GM13976 (cell line): ENCODE measurements at regions not wholly inside any gene's neighbourhood (a gene's known extent, or its start where the extent isn't known, plus 50 kb on each side); places are given as distances from the start of the nearest gene placed in this dataset.

ENCODE experiments used
- DNase-seq: peaks from one replicate; pipeline ENCODE4 v3.0.0; 2012; ENCODE audit warnings: low spot score
- in situ Hi-C: fragments of 300-500 bp; cut with MboI; formaldehyde crosslinking; loops from one replicate; pipeline ENCODE4 v1.12.0; 2022; ENCODE audit warnings: low sequenced_read_pairs, mixed read lengths, inconsistent platforms; ENCODE audit not compliant: unreplicated experiment
- TF ChIP-seq, protein P1 (sequence below): IDR thresholded peaks from 2 replicates; pipeline ENCODE4 v1.5.1; 2012; ENCODE audit warnings: borderline replicate concordance, mild to moderate bottlenecking; ENCODE audit not compliant: insufficient read depth; ENCODE audit errors: extremely low read depth, missing control alignments, control extremely low read depth

DNA sequence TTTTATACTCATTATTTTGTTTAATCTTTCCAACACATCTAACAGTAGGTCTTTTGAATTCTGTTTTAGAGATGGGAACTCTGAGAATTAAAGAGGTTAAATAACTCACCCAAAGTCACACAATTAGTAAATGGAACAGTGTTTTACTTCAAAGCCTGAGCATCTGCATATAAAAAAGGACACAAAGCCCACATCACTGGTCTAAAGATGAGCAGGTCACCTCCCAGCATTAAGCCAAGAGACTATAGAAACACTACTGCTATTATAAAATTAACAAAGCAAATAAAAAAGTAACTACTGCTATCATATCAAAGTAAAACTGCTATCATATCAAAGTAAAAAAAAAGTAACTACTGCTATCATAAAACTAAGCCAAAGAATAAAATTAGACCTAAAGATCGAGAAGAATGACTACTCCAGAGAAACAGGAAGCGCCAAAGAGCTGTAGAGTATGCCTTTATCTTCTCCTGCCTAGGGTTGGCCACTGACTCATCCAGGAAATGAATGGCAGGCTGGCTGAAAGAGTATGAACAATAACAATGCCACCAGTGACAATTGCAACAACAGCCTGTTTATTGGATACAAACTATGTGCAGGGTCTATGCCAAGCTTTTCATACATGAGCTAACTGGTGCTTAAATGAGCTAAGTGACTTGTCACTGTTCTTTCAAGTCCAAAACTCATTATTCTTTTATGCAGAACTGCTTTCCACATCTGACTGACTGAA, 1153.0 kb upstream of the TENM4 start:
- in situ Hi-C loops: no loop called here
- DNase-seq: no peak

DNA sequence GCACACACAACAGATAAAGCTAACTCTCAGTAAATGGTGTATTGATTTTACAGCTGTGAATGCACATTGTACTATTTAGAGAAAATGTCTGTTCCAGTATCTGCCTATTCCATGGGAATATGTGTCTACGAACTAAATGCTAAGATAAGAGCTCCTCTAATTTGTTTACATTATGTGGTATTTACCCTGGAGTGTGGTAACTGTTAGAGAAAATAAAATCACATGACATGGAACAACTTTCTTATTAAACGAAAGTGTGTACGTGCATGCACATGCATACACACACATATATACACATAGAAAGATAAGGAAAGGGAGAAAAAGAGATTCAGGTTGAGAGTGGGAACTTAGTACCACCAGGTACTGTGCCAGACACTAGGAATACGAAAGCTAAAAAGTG, 1151.7 kb upstream of the TENM4 start:
- no peak for DNase-seq
- TF ChIP-seq, protein P1, sequence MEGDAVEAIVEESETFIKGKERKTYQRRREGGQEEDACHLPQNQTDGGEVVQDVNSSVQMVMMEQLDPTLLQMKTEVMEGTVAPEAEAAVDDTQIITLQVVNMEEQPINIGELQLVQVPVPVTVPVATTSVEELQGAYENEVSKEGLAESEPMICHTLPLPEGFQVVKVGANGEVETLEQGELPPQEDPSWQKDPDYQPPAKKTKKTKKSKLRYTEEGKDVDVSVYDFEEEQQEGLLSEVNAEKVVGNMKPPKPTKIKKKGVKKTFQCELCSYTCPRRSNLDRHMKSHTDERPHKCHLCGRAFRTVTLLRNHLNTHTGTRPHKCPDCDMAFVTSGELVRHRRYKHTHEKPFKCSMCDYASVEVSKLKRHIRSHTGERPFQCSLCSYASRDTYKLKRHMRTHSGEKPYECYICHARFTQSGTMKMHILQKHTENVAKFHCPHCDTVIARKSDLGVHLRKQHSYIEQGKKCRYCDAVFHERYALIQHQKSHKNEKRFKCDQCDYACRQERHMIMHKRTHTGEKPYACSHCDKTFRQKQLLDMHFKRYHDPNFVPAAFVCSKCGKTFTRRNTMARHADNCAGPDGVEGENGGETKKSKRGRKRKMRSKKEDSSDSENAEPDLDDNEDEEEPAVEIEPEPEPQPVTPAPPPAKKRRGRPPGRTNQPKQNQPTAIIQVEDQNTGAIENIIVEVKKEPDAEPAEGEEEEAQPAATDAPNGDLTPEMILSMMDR: no peak
- in situ Hi-C loops: no loop called here

More for the DNA sequence above, 1153.0 kb upstream of the TENM4 start:
- TF ChIP-seq, protein P1: no peak

DNA sequence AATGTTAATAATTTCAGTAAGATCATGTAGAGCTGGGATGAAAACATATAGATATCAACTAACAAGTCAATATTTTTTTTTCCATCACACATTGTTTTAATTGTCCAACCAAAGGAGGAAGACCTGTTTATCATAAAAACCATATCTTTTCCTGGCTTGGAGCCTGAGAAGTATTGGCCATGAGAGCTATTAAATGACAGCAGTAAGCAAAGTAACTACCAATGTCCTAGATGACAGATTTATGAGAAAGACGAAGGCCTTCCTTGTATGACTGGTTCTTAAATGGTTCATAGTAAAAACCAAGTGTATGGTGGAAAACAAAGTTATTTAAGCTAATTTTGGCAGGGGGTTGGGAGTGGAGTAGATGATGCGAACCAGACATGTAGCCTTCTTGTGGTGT, 1147.1 kb upstream of the TENM4 start:
- TF ChIP-seq, protein P1: no peak
- in situ Hi-C loops: no loop called here
- no peak for DNase-seq

DNA sequence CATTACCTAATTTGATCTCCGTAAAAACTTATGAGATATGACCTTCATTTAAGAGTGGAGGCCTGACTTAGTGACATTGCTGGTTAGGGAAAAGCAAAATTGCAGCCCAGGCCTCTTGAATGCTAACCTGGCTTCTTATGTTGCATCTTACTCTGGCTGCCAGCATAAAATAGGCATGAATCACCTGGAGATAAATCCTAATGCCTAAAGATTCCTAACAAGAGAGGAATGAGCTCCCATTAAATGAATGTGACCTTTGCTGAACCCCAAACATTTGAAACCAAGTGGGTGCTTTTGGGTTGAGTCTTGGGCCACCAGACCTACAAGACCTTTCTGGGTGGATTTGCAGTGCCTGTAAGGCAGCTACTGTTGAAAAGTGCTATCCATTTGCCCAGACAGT, 1145.6 kb upstream of the TENM4 start:
- TF ChIP-seq, protein P1: no peak
- in situ Hi-C loops: no loop called here
- DNase-seq: no peak

DNA sequence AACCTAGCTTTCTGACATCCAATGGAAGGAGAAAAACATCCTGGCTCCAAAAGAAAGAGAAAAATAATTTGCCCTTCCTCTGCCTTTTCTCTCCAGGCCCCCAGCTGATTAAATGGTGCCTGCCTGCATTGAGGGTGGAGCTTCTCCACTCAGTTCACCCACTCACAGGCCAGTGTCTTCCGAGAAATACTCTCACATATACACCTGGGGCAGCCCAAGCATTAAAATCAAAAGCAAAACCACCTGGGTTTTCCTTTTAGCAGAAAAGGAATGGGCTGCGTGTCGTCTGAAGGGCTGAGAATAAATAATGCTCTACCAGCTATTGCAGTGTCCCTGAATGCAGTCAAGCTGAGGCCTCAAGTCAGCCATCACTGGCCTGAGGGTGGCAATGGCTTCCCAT, 1143.8 kb upstream of the TENM4 start:
- TF ChIP-seq, protein P1: no peak
- no peak for DNase-seq
- in situ Hi-C loops: no loop called here

DNA sequence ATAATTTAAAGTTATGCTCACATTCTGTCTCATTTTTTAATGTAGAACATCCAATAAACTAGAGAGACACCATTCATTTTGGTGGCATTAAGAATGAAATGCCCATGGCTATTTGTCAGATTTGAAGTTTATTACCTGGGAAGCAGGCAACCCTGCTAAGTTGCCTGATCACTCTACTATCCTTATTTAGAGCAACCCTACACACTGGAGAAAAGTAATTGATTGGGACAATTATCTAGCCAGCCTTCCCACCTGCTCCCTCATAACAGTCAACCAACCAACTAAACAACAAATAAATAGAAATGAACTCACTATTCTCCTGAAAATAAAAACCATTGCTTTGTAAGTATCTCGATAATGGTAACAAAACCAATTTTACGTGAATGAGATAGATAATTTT, 1129.0 kb upstream of the TENM4 start:
- TF ChIP-seq, protein P1: no peak

GRCh38 chr11:80565231-80565630, 1124.4 kb upstream of the TENM4 start:
- TF ChIP-seq, protein P1: no peak
- DNase-seq: no peak
- in situ Hi-C loops: no loop called here

More for the DNA sequence above, 1129.0 kb upstream of the TENM4 start:
- in situ Hi-C loops: no loop called here
- no peak for DNase-seq
